MCF 10A (cell line): ENCODE measurements at regions not wholly inside any gene's neighbourhood (a gene's known extent, or its start where the extent isn't known, plus 50 kb on each side); places are given as distances from the start of the nearest gene placed in this dataset.
A peak's percentile ranks its signal among the peaks of the same experiment; 100 is the strongest.

Source experiments
- BruUV-seq: library from RNA; stranded (reverse); fragments of 400-500 nt; replicated peaks from 2 replicates; lab custom pipeline; 2021; lab: Mats Ljungman, UMichigan
- CTCF ChIA-PET: fragments of 300-600 bp; sonication (Branson Sonifier 250); formaldehyde crosslinking; extraction: SDS; loops from one replicate; lab custom pipeline; 2021; ENCODE audit warnings: antibody characterized with exemption, inconsistent platforms; lab: Yijun Ruan, JAX
- POLR2A ChIA-PET: fragments of 300-600, 350-650 bp; sonication (Branson Sonifier 250); formaldehyde crosslinking; extraction: SDS; loops from one replicate; lab custom pipeline; 2020; ENCODE audit warnings: antibody characterized with exemption, inconsistent platforms; lab: Yijun Ruan, JAX
- DNase-seq: peaks from one replicate; pipeline ENCODE4 v3.0.0-alpha.2; 2018; ENCODE audit not compliant: unreplicated experiment
- H3K27ac Mint-ChIP-seq: one replicate; pipeline ENCODE4 v1.8.0; 2022; ENCODE audit warnings: mild to moderate bottlenecking, low read depth, mixed read lengths; ENCODE audit not compliant: unreplicated experiment
- H3K27me3 Mint-ChIP-seq: one replicate; pipeline ENCODE4 v1.8.0; 2022; ENCODE audit warnings: mixed read lengths; ENCODE audit not compliant: insufficient read depth, unreplicated experiment
- H3K36me3 Mint-ChIP-seq: one replicate; pipeline ENCODE4 v1.8.0; 2022; ENCODE audit warnings: mild to moderate bottlenecking, moderate library complexity, mixed read lengths; ENCODE audit not compliant: insufficient read depth, unreplicated experiment
- H3K4me1 Mint-ChIP-seq: one replicate; pipeline ENCODE4 v1.8.0; 2022; ENCODE audit warnings: mixed read lengths; ENCODE audit not compliant: insufficient read depth, unreplicated experiment
- H3K4me3 Mint-ChIP-seq: one replicate; pipeline ENCODE4 v1.8.0; 2022; ENCODE audit warnings: mild to moderate bottlenecking, moderate library complexity, mixed read lengths; ENCODE audit not compliant: unreplicated experiment
- H3K9me3 Mint-ChIP-seq: one replicate; pipeline ENCODE4 v1.8.0; 2022; ENCODE audit warnings: mixed read lengths; ENCODE audit not compliant: unreplicated experiment
- intact Hi-C: fragments of 100-400 bp; cut with micrococcal nuclease; formaldehyde crosslinking; loops from 2 replicates; pipeline ENCODE4 v1.14.1; 2022
- TF ChIP-seq, protein P1 (sequence below): fragments of 200-600 bp; IDR thresholded peaks from one replicate; pipeline ENCODE4 v1.8.0; 2022; ENCODE audit warnings: antibody characterized with exemption, mild to moderate bottlenecking; ENCODE audit not compliant: unreplicated experiment

DNA sequence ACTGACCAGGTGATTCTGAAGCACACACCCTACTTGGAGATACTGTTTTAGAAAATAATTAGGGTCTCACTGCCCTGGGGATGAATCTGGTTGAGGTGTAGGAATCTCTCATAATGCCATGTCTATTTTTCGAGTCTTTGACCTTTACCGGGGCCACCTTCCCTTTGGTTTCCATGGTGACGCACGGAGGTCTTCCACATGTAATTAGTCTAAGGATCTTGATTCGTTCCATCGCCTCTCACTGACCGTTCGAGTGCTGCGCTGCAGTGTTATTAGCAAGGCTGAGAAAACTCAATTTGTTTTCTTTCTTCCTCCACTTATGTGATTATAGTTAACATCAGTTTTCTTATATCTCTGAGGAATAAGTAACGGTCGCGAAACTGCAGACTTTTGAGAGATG lies 144.3 kb upstream of the SPACA1 start:
- Mint-ChIP-seq H3K4me1 (no peaks in the 10 kb centered on the region), H3K27ac (no peak overlapping the region), H3K27me3 (peaks cover 87% of the 10 kb centered on the region), H3K4me3 (no peak overlapping the region), H3K36me3 (no peaks in the 10 kb centered on the region), H3K9me3 (no peaks in the 10 kb centered on the region)
- CTCF ChIA-PET = interaction anchor here (0.6 kb wide), 1 partner anchor 513 kb away, joined by 3 read pairs; no protein-coding TSS in a partner anchor
- TF ChIP-seq, protein P1, sequence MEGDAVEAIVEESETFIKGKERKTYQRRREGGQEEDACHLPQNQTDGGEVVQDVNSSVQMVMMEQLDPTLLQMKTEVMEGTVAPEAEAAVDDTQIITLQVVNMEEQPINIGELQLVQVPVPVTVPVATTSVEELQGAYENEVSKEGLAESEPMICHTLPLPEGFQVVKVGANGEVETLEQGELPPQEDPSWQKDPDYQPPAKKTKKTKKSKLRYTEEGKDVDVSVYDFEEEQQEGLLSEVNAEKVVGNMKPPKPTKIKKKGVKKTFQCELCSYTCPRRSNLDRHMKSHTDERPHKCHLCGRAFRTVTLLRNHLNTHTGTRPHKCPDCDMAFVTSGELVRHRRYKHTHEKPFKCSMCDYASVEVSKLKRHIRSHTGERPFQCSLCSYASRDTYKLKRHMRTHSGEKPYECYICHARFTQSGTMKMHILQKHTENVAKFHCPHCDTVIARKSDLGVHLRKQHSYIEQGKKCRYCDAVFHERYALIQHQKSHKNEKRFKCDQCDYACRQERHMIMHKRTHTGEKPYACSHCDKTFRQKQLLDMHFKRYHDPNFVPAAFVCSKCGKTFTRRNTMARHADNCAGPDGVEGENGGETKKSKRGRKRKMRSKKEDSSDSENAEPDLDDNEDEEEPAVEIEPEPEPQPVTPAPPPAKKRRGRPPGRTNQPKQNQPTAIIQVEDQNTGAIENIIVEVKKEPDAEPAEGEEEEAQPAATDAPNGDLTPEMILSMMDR = no peak
- intact Hi-C loops = no loop called here
- DNase-seq = no peak
- POLR2A ChIA-PET = no interaction called here
- BruUV-seq = no TSS peak

DNA sequence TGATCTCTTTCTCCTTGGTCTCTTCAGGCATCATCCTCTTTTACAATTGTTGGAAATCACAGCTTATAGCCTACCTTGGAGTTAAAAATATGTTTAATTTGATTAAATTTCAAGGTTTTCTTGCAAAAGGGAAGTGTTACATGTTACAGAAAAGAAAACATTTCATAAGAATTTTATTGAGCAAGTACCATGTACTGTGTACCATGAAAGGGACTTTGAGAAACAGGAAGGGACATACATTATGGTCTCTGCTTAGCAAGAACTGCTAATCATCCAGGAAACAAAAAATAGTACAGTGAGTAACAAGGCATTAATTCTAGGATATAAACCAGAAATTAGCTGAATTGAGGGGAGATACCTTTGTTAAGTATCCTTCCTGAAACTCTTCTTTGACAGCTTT lies 145.3 kb upstream of the SPACA1 start:
- intact Hi-C loops = no loop called here
- TF ChIP-seq, protein P1 = no peak
- Mint-ChIP-seq H3K27me3 (peaks cover 82% of the 10 kb centered on the region), H3K4me1 (no peaks in the 10 kb centered on the region), H3K27ac (no peak overlapping the region), H3K4me3 (no peak overlapping the region), H3K36me3 (no peaks in the 10 kb centered on the region), H3K9me3 (no peaks in the 10 kb centered on the region)
- BruUV-seq = no TSS peak
- DNase-seq = no peak
- POLR2A ChIA-PET = no interaction called here
- CTCF ChIA-PET = interaction anchor here (0.6 to 0.7 kb wide), 3 partner anchors 25 to 173 kb away, joined by 3 read pairs; no protein-coding TSS in a partner anchor

DNA sequence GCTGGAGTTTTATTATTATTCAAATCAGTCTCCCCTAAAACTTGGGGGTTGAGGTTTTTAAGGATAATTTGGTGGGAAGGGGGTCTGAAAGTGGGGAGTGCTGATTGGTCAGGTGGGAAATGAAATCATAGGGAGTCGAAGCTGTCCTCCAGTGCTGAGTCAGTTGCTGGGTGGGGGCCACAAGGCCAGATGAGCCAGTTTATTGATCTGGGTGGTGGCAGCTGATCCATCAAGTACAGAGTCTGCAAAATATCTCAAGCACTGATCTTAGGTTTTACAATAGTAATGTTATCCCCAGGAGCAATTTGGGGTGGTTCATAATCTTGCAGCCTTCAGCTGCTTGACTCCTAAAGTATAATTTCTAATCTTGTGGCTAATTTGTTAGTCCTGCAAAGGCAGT lies 146.0 kb upstream of the SPACA1 start:
- TF ChIP-seq, protein P1 = no peak
- H3K4me1 Mint-ChIP-seq = peaks cover 2% of the 10 kb centered on the region
- CTCF ChIA-PET = interaction anchor here (0.7 kb wide), 1 partner anchor 26 kb away, joined by 3 read pairs; no protein-coding TSS in a partner anchor
- POLR2A ChIA-PET = no interaction called here
- no peaks in the 10 kb centered on the region for H3K36me3 Mint-ChIP-seq
- H3K4me3 Mint-ChIP-seq = no peak overlapping the region
- H3K9me3 Mint-ChIP-seq = no peaks in the 10 kb centered on the region
- no peak overlapping the region for H3K27ac Mint-ChIP-seq
- no TSS peak for BruUV-seq
- no peak for DNase-seq
- H3K27me3 Mint-ChIP-seq = peaks cover 75% of the 10 kb centered on the region
- intact Hi-C loops = no loop called here

DNA sequence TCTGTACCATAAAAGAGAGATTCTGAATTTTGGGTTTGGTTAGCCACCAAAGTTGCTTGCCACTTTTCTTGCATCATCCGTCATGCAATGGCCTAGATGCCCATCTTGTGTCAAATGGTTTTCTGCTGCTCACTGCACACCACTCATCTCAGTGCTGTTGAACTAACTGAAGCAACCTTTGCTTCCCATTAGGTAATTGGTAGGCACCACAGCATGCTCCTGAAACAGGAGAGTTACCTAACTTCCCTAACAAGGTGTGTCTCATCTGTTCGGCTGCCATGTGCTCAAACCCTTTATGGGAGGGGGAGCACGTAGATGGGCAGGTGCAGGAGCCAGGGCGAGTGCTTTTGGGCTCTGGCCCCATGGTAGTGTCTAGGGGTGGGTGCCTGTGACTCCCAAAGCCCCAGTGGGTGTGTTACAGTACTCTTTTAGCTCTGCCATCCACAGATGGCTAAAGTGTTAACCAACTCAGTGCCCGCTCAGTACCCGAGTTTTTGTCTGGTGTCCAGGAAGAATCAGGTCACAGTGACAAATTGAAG lies 147.4 kb upstream of the SPACA1 start:
- Mint-ChIP-seq H3K4me3 (no peak overlapping the region), H3K27ac (no peak overlapping the region), H3K36me3 (no peaks in the 10 kb centered on the region), H3K27me3 (peaks cover 61% of the 10 kb centered on the region), H3K4me1 (peaks cover 5% of the 10 kb centered on the region), H3K9me3 (no peaks in the 10 kb centered on the region)
- ChIA-PET CTCF (interaction anchor here (0.7 to 1.4 kb wide), 2 partner anchors 9 to 873 kb away, joined by 3 to 5 read pairs; no protein-coding TSS in a partner anchor), POLR2A (no interaction called here)
- intact Hi-C loops = no loop called here
- no TSS peak for BruUV-seq
- TF ChIP-seq, protein P1 = no peak
- peak; percentile 22 for DNase-seq
